HL-60 (cell line): ENCODE measurements at regions not wholly inside any gene's neighbourhood (a gene's known extent, or its start where the extent isn't known, plus 50 kb on each side); places are given as distances from the start of the nearest gene placed in this dataset.
"Not testable (repeated sequence)": the region's sequence is repeated elsewhere in the genome, so short reads cannot be mapped to it uniquely, and the experiment has no call there.

ENCODE experiments used
- DNase-seq, 2 experiments: peaks; one replicate each; pipeline ENCODE4 v3.0.0-alpha.2; 2010 to 2020; ENCODE audit warnings: low read depth in 1 of 2, low spot score in 1 of 2
- H3K27ac ChIP-seq: fragments of 250-450 bp; sonication (Bioruptor Pico); replicated peaks from 2 replicates; pipeline ENCODE4 v1.5.1; 2020; ENCODE audit warnings: mild to moderate bottlenecking, moderate library complexity
- H3K27me3 ChIP-seq: fragments of 250-450 bp; sonication (Bioruptor Pico); 2 replicates; pipeline ENCODE4 v1.5.1; 2021; ENCODE audit warnings: mild to moderate bottlenecking, moderate library complexity; ENCODE audit not compliant: insufficient read depth, poor library complexity, severe bottlenecking
- H3K4me3 ChIP-seq: replicated peaks from 2 replicates; pipeline ENCODE4 v1.5.1; 2011; ENCODE audit warnings: mild to moderate bottlenecking, control low read depth, low read length; ENCODE audit not compliant: insufficient read depth
- CTCF ChIP-seq: IDR thresholded peaks from one replicate; pipeline ENCODE4 v1.5.1; 2011; ENCODE audit warnings: low read length, control low read depth, inconsistent platforms; ENCODE audit not compliant: insufficient read depth
- GABPA ChIP-seq: IDR thresholded peaks from 2 replicates; pipeline ENCODE4 v1.6.1; 2012; ENCODE audit warnings: low read depth
- POLR2AphosphoS5 ChIP-seq: IDR thresholded peaks from 2 replicates; pipeline ENCODE4 v1.6.1; 2012; ENCODE audit warnings: low read depth
- REST ChIP-seq: IDR thresholded peaks from 2 replicates; pipeline ENCODE4 v1.6.1; 2012; ENCODE audit warnings: low read depth; ENCODE audit not compliant: insufficient replicate concordance
- SPI1 ChIP-seq: IDR thresholded peaks from 2 replicates; pipeline ENCODE4 v1.6.1; 2012; ENCODE audit warnings: low read depth, mild to moderate bottlenecking, borderline replicate concordance

- not testable (repeated sequence) for DNase-seq, H3K27ac ChIP-seq, H3K4me3 ChIP-seq, H3K27me3 ChIP-seq
- TF ChIP-seq SPI1, result peak; percentile 46
Observed at GRCh38 chr15:38799202-38799601, 234.6 kb upstream of the RASGRP1 start.

- Histone ChIP-seq H3K27ac (no peak overlapping the region), H3K27me3 (no peaks in the 10 kb centered on the region), H3K4me3 (no peak overlapping the region)
- no peak for DNase-seq
- TF ChIP-seq SPI1 (no peak), CTCF (no peak), REST (no peak), GABPA (no peak), POLR2AphosphoS5 (no peak)
Observed at GRCh38 chr15:38809621-38810020, 245.0 kb upstream of the RASGRP1 start.

GRCh38 chr15:38810686-38811085, 246.1 kb upstream of the RASGRP1 start:
- no peak for DNase-seq
- Histone ChIP-seq H3K27me3 (no peaks in the 10 kb centered on the region), H3K4me3 (no peak overlapping the region), H3K27ac (no peak overlapping the region)
- no peak for TF ChIP-seq REST
- TF ChIP-seq POLR2AphosphoS5, result no peak
- TF ChIP-seq SPI1, result no peak
- TF ChIP-seq CTCF, result no peak
- no peak for TF ChIP-seq GABPA

GRCh38 chr15:38814254-38814653, 249.6 kb upstream of the RASGRP1 start:
- not testable (repeated sequence) for DNase-seq, H3K4me3 ChIP-seq, H3K27ac ChIP-seq, H3K27me3 ChIP-seq

- Histone ChIP-seq H3K27me3 (no peaks in the 10 kb centered on the region), H3K4me3 (no peak overlapping the region), H3K27ac (no peak overlapping the region)
- TF ChIP-seq CTCF (no peak), POLR2AphosphoS5 (no peak), SPI1 (no peak), REST (no peak), GABPA (no peak)
- DNase-seq, result no peak
Observed at GRCh38 chr15:38814891-38815290, 250.3 kb upstream of the RASGRP1 start.
